ENCODE measurements at regions not wholly inside any gene's neighbourhood (a gene's known extent, or its start where the extent isn't known, plus 50 kb on each side); places are given as distances from the start of the nearest gene placed in this dataset.
"Not testable (repeated sequence)": the region's sequence is repeated elsewhere in the genome, so short reads cannot be mapped to it uniquely, and the experiment has no call there.

DNA sequence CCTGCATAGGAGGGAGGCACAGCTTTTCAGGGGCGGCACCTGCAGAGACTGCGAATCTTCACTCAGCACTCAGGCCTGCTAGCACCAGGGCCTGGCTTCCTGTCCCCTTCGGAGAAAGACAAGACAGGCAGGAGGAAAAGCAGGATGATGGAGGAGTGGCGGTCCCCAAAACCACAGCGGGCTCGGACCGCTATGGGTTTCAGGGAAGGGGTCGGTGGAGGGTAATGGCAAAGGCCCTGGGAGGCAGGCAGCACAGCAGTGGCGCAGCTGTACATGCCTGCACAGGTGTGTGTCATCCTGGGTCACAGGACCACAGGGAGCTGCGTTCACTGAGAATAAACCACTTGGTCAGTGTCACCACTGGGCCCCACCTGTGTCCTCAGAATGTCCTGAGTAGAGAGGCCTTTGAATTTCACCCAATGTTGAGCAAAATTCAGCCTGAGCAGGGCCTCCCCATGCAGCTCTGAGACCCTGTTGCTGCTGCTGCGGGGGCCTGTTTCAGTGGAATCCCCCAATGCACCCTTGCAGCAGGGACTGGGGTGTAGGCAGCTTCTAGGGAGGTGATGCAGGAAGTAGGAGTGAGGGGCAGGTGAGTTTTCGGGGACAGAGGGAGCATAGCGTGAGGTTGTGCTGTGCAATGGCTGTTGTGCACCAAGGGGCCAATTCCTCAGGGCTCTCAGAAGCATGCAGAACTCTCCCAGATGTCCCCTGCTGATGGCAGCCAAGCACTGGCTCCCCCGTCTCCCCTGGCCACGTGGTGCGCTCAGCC, 90.6 kb upstream of the PPP2R2D start:
- no peak for DNase-seq

DNA sequence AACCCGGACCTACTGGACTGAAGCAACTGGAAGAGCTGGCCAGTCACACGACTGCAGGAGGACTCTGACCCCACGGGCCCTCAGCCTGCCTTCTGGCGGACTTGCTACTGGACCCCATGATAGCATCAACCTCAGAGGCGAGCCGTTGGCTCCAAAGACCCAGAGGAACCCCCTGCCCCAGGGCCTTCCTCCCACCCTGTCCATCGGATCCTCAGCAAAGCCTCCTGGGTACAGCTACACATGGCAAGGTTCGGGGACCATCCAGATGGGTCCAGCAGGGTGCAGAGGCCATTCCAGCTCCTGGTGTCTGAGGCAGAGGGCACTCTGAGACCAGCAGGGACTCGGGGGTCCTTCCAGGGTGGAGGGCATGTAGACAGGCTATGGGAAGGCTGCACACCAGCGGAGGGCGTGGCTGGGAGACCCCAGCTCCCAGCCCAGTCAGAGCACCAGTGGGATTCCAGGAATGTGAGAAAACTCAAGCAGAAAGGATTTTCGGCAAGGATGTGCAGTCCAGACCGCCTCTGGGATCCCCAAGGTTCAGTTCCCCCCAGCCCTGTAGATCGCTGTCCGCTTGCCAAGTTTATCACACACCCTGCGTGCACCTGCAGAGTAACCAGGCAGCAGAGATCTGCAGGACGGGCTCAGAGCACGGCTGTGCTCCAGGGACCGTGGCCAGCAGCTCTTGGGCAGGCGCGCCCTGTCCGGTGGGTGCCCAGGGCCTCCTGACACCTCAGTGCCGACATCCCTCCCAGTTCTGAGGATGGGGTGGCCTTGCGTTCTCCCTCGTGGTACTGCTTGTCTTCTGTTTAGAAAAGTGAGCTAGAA, 89.8 kb upstream of the PPP2R2D start:
- no peak for DNase-seq

DNA sequence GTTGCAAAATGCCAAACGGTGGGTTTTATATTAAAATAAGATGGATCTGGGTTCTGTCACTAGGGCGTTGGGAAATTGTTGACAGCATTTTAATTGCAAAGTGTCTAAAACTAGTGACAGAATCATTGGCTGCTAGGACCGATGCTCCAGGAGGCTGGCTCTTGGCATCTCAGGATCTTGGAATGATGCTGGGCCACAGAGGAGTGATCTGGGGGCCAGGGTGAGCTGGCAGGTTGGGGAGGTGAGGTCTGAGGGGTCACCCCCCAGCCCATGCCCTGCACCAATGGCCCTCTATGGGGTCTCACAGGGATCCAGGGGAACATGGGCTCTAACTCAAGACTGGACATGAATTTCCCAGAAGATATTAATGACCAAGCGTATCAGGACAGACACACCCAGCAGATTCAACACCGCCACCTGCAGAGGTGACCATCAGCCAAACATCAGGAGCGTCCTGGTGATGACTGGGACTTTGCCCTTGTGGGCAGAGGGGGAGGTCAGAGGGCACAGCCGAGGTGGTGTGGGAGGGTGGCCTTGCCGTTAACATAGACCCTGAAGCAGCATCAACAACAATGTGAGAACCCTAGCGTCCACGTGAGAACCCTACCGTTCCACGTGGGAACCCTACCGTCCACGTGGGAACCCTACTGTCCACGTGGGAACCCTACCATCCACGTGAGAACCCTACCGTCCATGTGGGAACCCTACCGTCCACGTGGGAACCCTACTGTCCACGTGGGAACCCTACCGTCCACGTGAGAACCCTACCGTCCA, 89.0 kb upstream of the PPP2R2D start:
- DNase-seq: no peak

DNA sequence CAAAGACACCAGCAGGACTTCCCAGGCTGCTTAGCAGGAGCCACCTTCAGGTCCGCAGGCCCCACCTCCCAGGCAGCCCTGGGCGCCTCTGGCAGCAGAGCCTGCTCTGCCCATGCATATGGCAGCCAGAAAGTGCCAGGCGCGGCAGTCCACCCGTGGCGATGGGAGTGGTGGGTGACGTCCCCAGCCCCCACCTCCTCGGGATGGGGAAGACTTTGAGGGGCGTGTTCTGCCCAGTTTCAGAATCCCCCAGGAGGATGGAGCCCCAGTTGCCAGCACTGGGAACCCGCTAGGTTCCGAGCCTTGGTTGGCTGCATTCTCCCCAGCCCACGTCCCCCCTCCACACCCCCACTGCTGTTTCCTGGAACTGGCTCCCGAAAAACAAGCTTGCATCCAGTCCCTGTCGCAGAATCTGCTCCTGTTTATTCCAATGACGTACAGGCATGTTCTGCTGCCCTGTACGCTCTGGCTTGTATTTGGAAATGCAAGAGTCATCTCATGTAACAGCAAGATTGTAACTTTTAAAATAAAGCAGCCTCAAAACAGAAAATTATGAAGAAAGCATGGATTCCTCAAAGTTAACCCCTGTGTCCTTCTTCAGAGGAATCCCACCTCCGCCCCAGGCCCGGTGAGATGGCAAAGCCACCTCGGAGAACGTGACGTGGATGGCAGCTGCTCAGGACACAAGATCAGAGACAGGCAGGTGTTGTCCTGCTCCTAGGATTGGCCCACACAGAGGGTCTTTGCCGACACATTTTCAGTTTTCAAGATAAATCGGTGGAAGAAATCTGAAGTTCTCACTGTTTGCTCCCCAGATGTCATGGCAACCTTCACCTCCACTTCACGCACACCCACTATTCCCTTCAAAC, 87.8 kb upstream of the PPP2R2D start:
- no peak for DNase-seq

DNA sequence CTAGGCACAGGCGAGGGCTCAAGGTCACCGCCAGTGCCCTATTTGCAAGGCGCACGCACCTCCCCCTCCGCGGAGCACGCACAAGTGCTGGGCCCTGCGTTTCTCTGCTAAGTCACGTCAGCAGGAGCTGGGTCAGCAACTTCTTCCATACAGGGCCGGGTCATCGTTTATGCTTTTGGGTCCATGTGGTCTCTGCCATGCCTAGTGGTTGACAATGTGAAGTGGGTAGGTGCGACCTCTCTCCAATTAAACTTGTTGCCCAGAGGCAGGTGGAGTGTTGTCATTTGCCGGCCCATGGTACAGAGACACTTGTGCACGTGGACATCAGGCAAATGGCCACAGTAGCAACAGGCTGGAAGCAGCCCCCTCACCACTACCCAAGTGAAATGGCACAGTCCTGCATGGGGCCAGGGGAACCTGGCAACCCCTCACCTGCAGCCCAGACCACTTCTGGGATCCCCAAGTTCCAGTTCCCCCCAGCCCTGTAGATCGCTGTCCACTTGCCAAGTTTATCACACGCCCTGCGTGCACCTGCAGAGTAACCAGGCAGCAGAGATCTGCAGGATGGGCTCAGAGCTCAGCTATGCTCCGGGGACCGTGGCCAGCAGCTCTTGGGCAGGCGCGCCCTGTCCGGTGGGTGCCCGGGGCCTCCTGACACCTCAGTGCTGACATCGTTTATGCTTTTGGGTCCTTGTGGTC, 86.1 kb upstream of the PPP2R2D start:
- DNase-seq: no peak

DNA sequence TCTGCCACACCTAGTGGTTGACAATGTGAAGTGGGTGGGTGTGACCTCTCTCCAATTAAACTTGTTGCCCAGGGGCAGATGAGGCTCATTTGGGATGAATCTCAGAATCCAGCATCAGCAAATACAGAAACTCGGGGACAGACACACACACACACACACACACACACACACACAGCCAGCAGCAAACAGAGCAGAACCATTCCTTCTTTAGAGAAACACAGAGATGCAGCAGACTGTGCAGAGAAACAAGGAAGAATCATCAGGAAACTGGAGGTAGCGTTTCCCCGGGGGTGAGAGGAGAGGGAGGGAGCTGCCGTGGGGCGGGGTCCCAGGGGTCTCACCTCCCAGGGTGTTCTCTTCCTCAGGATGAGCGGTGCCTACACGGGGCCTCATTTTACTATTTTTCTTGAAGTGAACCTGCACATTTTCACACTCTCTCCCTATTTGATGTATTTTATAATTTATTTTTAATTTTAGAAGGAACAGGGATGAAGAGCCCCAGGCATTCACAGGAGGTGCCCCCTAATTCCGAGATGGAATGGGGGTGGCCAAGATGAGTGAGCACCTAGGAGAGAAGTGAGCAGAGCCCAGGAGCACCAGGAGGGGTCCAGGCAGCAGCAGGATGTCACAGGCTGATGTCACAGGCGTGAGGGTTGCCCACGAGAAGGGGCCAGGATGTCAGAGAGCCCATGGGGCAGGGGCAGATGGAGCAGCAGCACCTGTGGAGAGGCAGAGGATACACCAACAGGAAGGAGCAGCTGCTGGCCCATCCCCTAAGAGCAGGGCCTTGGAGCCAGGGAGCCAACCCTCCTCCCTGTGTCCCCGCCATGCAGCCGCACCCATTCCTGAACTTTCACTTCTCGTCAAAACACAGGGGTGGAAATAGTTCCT, 85.3 kb upstream of the PPP2R2D start:
- DNase-seq: no peak

DNA sequence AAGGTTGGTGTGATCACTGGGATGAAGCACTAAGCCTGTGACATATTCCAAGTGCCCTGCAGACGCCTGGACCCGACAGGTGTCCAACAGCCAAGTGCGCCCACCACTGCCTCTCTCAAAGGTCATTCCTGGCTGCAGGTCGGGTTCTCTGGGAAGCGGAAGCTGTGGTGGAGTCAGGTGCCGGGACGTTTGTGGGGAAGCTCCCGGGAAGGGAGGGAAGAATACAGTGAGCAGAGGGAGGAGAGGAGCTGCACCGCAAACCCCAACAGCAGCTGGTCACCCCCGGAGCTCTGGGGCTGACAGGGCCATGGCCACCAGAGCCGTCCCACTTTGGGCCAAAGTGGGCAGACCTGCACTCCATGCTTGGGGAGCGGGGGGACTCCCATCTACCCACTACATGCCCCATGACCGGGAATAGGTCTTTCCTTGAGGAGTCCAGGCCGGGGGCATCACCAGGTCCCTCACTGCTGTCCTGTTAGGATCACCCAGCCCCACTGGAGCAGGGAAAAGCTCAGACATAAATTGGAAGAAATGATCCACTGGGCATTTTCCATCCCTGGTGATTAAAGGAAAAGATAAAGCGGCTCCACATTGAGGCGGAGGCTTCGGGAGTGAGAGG, 84.5 kb upstream of the PPP2R2D start:
- no peak for DNase-seq

DNA sequence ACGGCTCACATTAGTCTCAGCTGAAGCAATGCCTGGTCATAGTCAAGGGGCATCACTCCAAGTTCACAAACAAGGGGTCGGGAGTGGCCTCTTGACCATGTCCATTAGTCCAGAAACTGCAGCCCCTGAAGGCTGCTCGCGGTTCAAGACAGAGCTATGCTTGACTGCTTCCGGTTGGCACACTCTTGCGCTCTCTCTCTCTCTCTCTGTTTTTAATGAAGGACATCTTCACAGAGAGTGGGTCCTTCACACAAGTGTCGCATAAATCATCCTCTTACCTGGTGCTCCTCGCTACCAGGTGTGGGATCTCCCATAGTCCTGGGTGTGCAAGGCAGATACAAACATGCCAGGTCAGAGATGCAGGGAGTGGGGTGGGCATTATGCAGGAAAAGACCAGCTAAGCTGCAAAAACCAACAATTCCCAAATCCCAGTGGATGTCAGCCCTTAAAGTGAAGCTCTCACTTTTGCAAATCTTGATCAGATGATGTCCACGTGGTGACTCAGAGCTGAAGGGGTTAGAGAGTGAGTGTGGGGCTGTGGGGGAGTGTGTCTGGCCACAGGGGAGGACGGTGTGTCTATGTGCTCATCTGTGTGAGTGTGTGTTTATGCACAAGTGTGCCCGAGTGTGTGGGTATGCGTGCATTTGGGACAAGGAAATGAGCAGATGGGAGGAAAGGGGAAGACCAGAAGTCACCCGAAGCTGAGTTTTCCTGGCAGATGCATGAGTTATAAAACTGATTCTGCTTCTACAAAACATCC, 83.7 kb upstream of the PPP2R2D start:
- DNase-seq: no peak

DNA sequence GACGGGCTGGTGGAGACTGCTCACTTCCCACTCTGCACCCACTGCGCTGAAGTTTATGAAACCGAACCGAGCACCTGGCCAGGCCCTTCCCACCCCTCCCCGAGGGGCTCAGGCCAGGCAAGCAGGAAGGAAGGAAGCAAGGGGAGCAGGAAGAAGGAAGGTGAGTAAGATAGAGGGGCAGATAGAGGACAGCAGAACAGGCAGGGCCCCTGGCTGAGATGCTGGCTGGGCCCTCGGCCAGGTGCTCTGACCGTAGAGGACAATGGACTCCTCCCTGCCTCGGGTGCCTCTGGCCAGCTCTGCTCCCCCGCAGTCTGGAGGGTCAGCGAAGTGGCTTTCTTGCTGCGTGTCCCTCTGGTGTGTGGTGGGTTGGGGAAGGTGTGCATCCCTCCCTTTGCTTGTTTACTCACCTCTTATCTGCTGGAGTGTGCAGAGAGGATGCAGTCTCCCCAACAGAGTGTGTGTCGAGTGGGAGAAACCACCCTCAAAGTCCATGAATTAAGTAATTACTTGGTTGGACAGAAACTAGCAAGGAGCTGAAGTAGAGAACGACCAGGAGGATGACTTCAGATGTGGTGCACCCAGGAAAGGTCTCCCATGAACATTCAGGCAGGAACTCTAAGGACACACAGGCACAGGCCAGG, 82.8 kb upstream of the PPP2R2D start:
- DNase-seq: no peak

DNA sequence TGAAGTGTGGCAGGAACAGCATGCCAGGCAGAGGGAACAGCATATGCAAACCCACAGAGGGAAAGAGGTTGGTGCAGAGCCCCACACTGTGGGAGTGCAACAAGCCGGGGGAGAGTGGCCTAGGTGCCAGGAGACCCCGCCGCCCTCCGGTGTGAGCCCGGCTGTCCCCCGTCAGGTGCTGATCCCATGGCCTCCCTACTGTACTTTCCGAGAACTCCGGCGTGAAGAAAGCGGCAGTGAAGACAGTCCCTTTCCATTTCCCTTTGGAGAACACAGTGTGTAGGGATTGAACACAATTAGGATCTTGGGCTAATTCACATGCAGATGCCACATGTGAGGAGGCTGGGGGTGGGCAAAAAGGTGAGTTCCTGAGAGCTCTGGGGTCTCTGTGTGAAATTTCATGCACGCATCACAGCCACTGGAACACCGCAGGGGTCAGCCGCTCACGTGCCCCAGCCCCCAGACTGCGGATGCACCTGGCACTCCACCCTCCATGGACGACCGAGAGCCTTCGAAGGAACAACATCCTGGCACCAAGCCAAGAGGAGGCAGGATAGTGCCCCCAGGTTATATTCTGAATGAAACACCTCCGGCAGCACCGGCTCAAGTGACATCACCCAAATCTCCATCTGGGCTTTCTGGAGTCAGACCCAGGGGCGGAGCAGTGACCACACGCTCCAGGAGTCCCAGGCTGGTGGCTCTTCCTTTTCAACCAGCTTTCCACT, 82.1 kb upstream of the PPP2R2D start:
- DNase-seq: no peak

DNA sequence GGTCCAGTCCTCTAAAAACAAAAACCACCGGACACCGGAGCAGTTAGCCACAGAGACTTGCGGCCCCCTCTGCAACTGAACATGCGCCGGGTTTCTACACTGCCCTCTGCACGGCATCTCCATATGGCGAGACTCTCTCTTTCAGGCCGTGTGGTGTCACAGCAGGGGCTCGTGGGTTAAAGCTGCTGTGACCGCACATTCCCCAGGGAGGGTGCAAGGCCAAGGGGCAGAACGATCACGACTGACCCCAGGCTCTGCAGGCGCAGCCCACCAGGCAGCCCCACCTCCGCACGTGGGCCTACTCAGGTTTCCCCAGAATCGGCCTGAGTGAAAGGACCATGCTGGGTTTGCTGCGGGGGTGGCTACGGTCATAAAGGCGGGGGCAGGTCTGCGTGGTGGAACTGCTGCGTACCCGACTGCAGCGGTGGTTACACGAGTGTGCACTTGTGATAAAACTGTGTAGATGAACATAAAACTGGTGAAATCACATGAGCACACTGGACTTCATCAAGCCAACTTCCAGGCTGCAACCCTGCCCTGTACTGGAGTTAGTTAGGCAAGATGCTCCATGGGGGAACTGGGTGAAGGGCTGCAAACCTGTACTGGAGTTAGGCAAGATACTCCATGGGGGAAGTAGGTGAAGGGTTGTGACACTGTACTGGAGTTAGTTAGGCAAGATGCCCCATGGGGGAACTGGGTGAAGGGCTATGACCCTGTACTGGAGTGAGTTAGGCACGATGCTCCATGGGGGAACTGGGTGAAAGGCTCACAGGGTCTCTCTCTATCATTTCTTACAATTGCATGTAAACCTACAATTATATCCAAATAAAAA, 81.4 kb upstream of the PPP2R2D start:
- DNase-seq: no peak

DNA sequence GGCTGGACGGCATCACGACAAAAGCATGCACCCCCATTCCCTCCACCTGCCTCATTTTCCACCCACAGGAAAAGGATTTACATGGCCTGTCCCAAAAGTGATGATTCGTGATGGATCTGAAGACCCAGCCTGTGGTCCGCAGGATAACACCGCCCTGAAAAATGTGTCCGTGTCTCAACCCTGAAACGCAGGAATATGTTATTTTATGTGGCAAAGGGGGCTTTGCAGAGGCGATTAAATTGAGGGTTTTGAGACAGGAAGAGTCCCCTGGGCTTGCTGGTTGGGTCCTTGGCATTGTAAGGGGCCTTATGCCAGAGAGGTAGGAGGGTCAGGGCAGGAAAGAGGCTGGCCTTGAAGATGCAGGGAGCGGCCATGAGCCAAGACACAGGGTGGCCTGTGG, 80.2 kb upstream of the PPP2R2D start:
- no peak for DNase-seq

DNA sequence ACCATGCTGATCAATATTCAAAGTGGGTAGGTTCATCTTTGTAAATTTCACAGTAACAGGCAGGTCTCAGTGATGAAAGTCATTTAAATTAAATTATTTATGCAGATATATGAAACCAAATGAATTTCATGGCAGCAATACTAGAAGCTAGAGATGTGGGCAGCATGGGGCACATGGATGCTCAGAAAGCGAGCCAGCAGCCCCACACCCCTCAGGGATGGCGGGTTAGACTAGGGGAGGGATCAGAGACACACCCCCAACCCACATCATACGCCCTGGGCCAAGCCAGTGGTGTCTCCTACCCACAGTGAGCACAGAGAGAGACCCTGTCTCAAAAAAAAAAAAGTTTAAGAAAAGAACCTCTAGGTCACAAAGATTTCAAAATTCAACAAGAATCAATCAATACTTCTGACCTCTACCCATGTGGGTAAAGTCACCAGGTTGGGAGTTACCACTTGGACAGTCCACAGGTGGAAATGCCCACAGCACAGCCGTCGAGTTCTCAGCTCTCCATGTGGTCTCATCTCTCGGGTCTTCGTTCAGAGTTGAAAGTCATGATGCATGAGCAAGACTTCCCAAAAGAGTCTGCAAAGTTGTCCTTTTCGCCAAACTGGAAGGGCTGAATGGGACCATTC, 79.3 kb upstream of the PPP2R2D start:
- no peak for DNase-seq

DNA sequence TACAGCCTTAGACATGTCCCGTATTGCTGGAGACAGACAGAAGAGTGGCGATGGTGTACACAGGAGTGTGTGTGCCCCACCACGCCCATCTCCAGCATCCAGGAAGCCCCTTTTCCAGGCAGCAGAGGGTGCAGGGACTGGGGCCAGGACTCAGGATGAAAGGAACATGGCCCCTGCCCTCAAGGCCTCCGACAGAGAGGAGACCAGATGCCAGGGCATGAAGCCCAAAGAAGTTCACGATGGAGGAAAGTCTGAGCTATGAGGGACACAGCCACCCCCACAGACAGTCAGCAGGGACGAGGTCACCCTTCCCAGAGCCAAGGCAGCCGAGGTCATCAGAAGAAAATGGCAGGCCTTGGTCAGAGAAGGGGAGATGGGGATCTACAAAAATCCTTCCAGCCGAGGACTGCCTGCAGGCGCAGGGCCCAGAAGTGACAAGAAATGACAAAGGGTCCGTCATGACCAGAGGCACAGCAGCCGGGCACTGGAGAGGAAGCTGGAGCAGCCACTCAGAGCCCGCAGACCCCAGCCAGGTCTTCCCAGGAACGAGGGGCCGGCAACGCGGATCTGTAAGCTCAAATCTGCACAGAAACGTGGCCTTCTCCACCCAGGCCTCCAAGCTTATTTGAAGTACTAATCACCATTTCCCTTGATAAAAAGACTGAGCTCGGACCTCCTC, 78.7 kb upstream of the PPP2R2D start:
- DNase-seq: no peak

DNA sequence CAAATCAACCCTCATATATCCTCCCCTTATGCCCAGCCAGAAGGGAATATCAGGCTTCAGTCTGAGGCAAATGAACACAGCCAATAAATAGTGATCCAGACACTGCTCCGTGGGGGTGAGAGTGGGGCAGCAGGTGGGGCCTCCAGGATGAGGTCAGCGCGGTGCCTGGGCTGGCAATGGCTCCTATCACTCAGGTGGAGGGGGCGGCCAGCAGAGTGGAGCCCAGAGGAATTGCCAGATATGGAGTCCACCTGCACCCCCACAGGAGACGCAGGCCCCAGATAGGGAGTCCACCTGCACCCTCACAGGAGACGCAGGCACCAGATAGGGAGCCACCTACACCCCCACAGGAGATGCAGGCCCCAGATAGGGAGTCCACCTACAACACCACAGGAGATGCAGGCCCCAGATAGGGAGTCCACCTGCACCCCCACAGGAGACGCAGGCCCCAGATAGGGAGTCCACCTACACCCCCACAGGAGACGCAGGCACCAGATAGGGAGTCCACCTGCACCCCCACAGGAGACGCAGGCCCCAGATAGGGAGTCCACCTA, 78.0 kb upstream of the PPP2R2D start:
- DNase-seq: no peak

DNA sequence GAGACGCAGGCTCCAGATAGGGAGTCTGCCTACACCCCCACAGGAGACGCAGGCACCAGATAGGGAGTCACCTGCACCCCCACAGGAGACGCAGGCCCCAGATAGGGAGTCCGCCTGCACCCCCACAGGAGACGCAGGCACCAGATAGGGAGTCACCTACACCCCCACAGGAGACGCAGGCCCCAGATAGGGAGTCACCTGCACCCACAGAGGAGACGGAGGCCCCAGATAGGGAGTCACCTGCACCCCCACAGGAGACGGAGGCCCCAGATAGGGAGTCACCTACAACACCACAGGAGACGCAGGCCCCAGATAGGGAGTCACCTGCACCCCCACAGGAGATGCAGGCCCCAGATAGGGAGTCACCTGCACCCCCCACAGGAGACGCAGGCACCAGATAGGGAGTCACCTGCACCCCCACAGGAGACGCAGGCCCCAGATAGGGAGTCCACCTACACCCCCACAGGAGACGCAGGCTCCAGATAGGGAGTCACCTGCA, 77.2 kb upstream of the PPP2R2D start:
- DNase-seq: not testable (repeated sequence)

Measured in activated T-cell treated with anti-CD3 and anti-CD28 coated beads, Interleukin-2, amount 50 U/mL, for 1 hour (primary cell).